Stimulated activated naive CD8-positive, alpha-beta T cell treated with anti-CD3 and anti-CD28 coated beads, Interleukin-15, amount 100 ng/mL, for 72 hours (primary cell): ENCODE measurements at regions not wholly inside any gene's neighbourhood (a gene's known extent, or its start where the extent isn't known, plus 50 kb on each side); places are given as distances from the start of the nearest gene placed in this dataset.
"Not testable (repeated sequence)": the region's sequence is repeated elsewhere in the genome, so short reads cannot be mapped to it uniquely, and the experiment has no call there.

ENCODE experiments used
- ATAC-seq: fragments of 150-1000 bp; cut with Tn5 transposase; 2 replicates; pipeline ENCODE4 v1.10.0; 2021; ENCODE audit warnings: mild to moderate bottlenecking, moderate library complexity
- DNase-seq, 2 donors: peaks; one replicate each; pipeline ENCODE4 v3.0.0; 2021 to 2022
- H3K27ac Mint-ChIP-seq, 2 donors: one replicate each; pipeline ENCODE4 v1.8.0; 2022; ENCODE audit warnings: mild to moderate bottlenecking in 2 of 2, mixed read lengths in 2 of 2, moderate library complexity in 2 of 2
- H3K27me3 Mint-ChIP-seq: one replicate; pipeline ENCODE4 v1.8.0; 2022; ENCODE audit warnings: mixed read lengths
- H3K4me1 Mint-ChIP-seq: one replicate; pipeline ENCODE4 v1.8.0; 2022; ENCODE audit warnings: mild to moderate bottlenecking, mixed read lengths
- H3K4me3 Mint-ChIP-seq, 2 donors: one replicate each; pipeline ENCODE4 v1.8.0; 2022; ENCODE audit warnings: mild to moderate bottlenecking in 2 of 2, mixed read lengths in 2 of 2, moderate library complexity in 1 of 2
- H3K9me3 Mint-ChIP-seq, 2 donors: one replicate each; pipeline ENCODE4 v1.8.0; 2022; ENCODE audit warnings: mixed read lengths in 2 of 2

GRCh38 chr18:1510542-1511179, 606.0 kb downstream of the ADCYAP1 start:
- no peak for ATAC-seq
- H3K27ac Mint-ChIP-seq, result no peak overlapping the region

GRCh38 chr18:1511619-1512311, 607.1 kb downstream of the ADCYAP1 start:
- no peak for DNase-seq

More at GRCh38 chr18:1510542-1511179, 606.0 kb downstream of the ADCYAP1 start:
- Mint-ChIP-seq H3K9me3 (peaks cover 0 to 10% of the 10 kb centered on the region in 2 donors), H3K4me1 (no peaks in the 10 kb centered on the region), H3K4me3 (no peak overlapping the region), H3K27me3 (no peaks in the 10 kb centered on the region)
- no peak for DNase-seq

GRCh38 chr18:1513519-1513918, 608.8 kb downstream of the ADCYAP1 start:
- Mint-ChIP-seq H3K27ac (no peak overlapping the region), H3K4me3 (no peak overlapping the region)

More at GRCh38 chr18:1511619-1512311, 607.1 kb downstream of the ADCYAP1 start:
- no peaks in the 10 kb centered on the region for H3K27me3 Mint-ChIP-seq
- ATAC-seq, result no peak
- no peaks in the 10 kb centered on the region for H3K4me1 Mint-ChIP-seq
- H3K9me3 Mint-ChIP-seq, result peaks cover 0 to 10% of the 10 kb centered on the region in 2 donors
- H3K4me3 Mint-ChIP-seq, result no peak overlapping the region
- no peak overlapping the region for H3K27ac Mint-ChIP-seq

GRCh38 chr18:1521588-1522248, 617.0 kb downstream of the ADCYAP1 start:
- H3K4me3 Mint-ChIP-seq, H3K9me3 Mint-ChIP-seq, H3K27ac Mint-ChIP-seq, H3K27me3 Mint-ChIP-seq, ATAC-seq, H3K4me1 Mint-ChIP-seq, DNase-seq: not testable (repeated sequence)

More at GRCh38 chr18:1513519-1513918, 608.8 kb downstream of the ADCYAP1 start:
- no peaks in the 10 kb centered on the region for H3K4me1 Mint-ChIP-seq
- no peak for DNase-seq
- H3K9me3 Mint-ChIP-seq, result peaks cover 0 to 10% of the 10 kb centered on the region in 2 donors
- no peaks in the 10 kb centered on the region for H3K27me3 Mint-ChIP-seq
- ATAC-seq, result no peak

GRCh38 chr18:1522249-1522615, 617.6 kb downstream of the ADCYAP1 start:
- Mint-ChIP-seq H3K27me3 (no peaks in the 10 kb centered on the region), H3K9me3 (peaks cover 0 to 5% of the 10 kb centered on the region in 2 donors), H3K4me3 (no peak overlapping the region), H3K4me1 (no peaks in the 10 kb centered on the region), H3K27ac (no peak overlapping the region)
- no peak for DNase-seq
- ATAC-seq, result no peak

GRCh38 chr18:1526991-1527390, 622.3 kb downstream of the ADCYAP1 start:
- Mint-ChIP-seq H3K4me3 (no peak overlapping the region), H3K27ac (no peak overlapping the region), H3K9me3 (peaks cover 0 to 2% of the 10 kb centered on the region in 2 donors), H3K4me1 (no peaks in the 10 kb centered on the region), H3K27me3 (no peaks in the 10 kb centered on the region)
- ATAC-seq, result no peak
- DNase-seq, result no peak

- ATAC-seq (no peak), DNase-seq (no peak)
- Mint-ChIP-seq H3K27me3 (no peaks in the 10 kb centered on the region), H3K27ac (no peak overlapping the region), H3K9me3 (no peaks in the 10 kb centered on the region), H3K4me3 (no peak overlapping the region), H3K4me1 (no peaks in the 10 kb centered on the region)
These were observed 623.1 kb downstream of the ADCYAP1 start for GRCh38 chr18:1527805-1528204.

GRCh38 chr18:1528447-1528846, 623.8 kb downstream of the ADCYAP1 start:
- Mint-ChIP-seq H3K27me3 (no peaks in the 10 kb centered on the region), H3K4me3 (no peak overlapping the region), H3K4me1 (no peaks in the 10 kb centered on the region), H3K9me3 (no peaks in the 10 kb centered on the region), H3K27ac (no peak overlapping the region)
- DNase-seq (no peak), ATAC-seq (no peak)

- Mint-ChIP-seq H3K27ac (no peak overlapping the region), H3K9me3 (no peaks in the 10 kb centered on the region), H3K27me3 (no peaks in the 10 kb centered on the region), H3K4me3 (no peak overlapping the region), H3K4me1 (no peaks in the 10 kb centered on the region)
- no peak for ATAC-seq
- no peak for DNase-seq
These were observed 624.4 kb downstream of the ADCYAP1 start for GRCh38 chr18:1528964-1529509.

GRCh38 chr18:1530650-1531049, 626.0 kb downstream of the ADCYAP1 start:
- Mint-ChIP-seq H3K9me3 (peaks cover 0 to under 1% of the 10 kb centered on the region in 2 donors), H3K4me3 (no peak overlapping the region), H3K4me1 (no peaks in the 10 kb centered on the region), H3K27ac (no peak overlapping the region), H3K27me3 (no peaks in the 10 kb centered on the region)
- DNase-seq (no peak), ATAC-seq (no peak)

GRCh38 chr18:1539276-1539675, 634.6 kb downstream of the ADCYAP1 start:
- ATAC-seq, result no peak
- no peak for DNase-seq
- Mint-ChIP-seq H3K27ac (no peak overlapping the region), H3K4me3 (no peak overlapping the region), H3K9me3 (peaks cover 7 to 8% of the 10 kb centered on the region in 2 donors), H3K27me3 (no peaks in the 10 kb centered on the region), H3K4me1 (no peaks in the 10 kb centered on the region)

- DNase-seq (no peak), ATAC-seq (no peak)
- H3K4me1 Mint-ChIP-seq, result no peaks in the 10 kb centered on the region
- no peaks in the 10 kb centered on the region for H3K27me3 Mint-ChIP-seq
- peaks cover 0 to 7% of the 10 kb centered on the region in 2 donors for H3K9me3 Mint-ChIP-seq
- no peak overlapping the region for H3K4me3 Mint-ChIP-seq
- H3K27ac Mint-ChIP-seq, result no peak overlapping the region
These were observed 636.8 kb downstream of the ADCYAP1 start for GRCh38 chr18:1541478-1541877.

GRCh38 chr18:1542230-1542774, 637.6 kb downstream of the ADCYAP1 start:
- no peak overlapping the region for H3K27ac Mint-ChIP-seq
- peaks cover 0 to 7% of the 10 kb centered on the region in 2 donors for H3K9me3 Mint-ChIP-seq
- no peak for ATAC-seq
- DNase-seq, result no peak
- no peak overlapping the region for H3K4me3 Mint-ChIP-seq
- no peaks in the 10 kb centered on the region for H3K27me3 Mint-ChIP-seq
- no peaks in the 10 kb centered on the region for H3K4me1 Mint-ChIP-seq

- Mint-ChIP-seq H3K27ac (no peak overlapping the region), H3K9me3 (peaks cover 0 to 7% of the 10 kb centered on the region in 2 donors), H3K4me1 (no peaks in the 10 kb centered on the region), H3K4me3 (no peak overlapping the region), H3K27me3 (no peaks in the 10 kb centered on the region)
- DNase-seq (no peak), ATAC-seq (no peak)
These were observed 639.3 kb downstream of the ADCYAP1 start for GRCh38 chr18:1544016-1544415.

GRCh38 chr18:1557711-1558110, 653.0 kb downstream of the ADCYAP1 start:
- not testable (repeated sequence) for H3K9me3 Mint-ChIP-seq, H3K27me3 Mint-ChIP-seq, DNase-seq, H3K4me3 Mint-ChIP-seq, H3K27ac Mint-ChIP-seq, ATAC-seq, H3K4me1 Mint-ChIP-seq

GRCh38 chr18:1559563-1559962, 654.9 kb downstream of the ADCYAP1 start:
- Mint-ChIP-seq H3K27ac (no peak overlapping the region), H3K4me1 (no peaks in the 10 kb centered on the region), H3K4me3 (no peak overlapping the region), H3K9me3 (no peaks in the 10 kb centered on the region), H3K27me3 (peaks cover 7% of the 10 kb centered on the region)
- ATAC-seq (no peak), DNase-seq (no peak)
